ENCODE measurements at regions not wholly inside any gene's neighbourhood (a gene's known extent, or its start where the extent isn't known, plus 50 kb on each side); places are given as distances from the start of the nearest gene placed in this dataset.

- in situ Hi-C loops (cut with MboI) = no loop called here
- Histone ChIP-seq H3K4me3 (no peak overlapping the region), H3K9me1 (ENCODE audit: control insufficient read depth, insufficient read depth, low read length) (no peaks in the 10 kb centered on the region), H2AFZ (ENCODE audit: low read depth, low read length) (no peak overlapping the region), H3K79me2 (ENCODE audit: control insufficient read depth, insufficient read depth, low read length) (no peaks in the 10 kb centered on the region), H3K9ac (ENCODE audit: insufficient read depth in 1 of 2, low read depth in 2 of 2, low read length in 2 of 2) (no peak overlapping the region), H3K4me2 (ENCODE audit: insufficient read depth, low read length) (no peak overlapping the region), H4K20me1 (replicated peaks; ENCODE audit: control insufficient read depth, insufficient read depth, low read length) (no peaks in the 10 kb centered on the region), H3K27me3 (ENCODE audit: control insufficient read depth in 2 of 2, insufficient read depth in 2 of 2, low read length in 2 of 2) (no peaks in the 10 kb centered on the region), H3K27ac (ENCODE audit: extremely low read depth, low read depth, low read length) (no peak overlapping the region), H3K4me1 (replicated peaks in 1 of 2; ENCODE audit: control insufficient read depth in 2 of 2, insufficient read depth in 2 of 2, low read length in 2 of 2) (no peaks in the 10 kb centered on the region), H3K36me3 (ENCODE audit: control insufficient read depth, insufficient read depth, low read length) (no peaks in the 10 kb centered on the region), H3K9me3 (replicated peaks; ENCODE audit: control insufficient read depth, insufficient read depth, low read depth, low read length) (no peaks in the 10 kb centered on the region)
- DNase-seq (ENCODE audit: extremely low read depth in 1 of 4, low spot score in 3 of 4) (no peak), ATAC-seq (no peak), FAIRE-seq (no peak)
- WGBS (ENCODE audit: insufficient coverage, low coverage, missing lambda C conversion rate) = 9% methylated on average over 3 of the region's 3 CpGs
- intact Hi-C loops (cut with micrococcal nuclease) = no loop called here
- no TSS peak for BruUV-seq (replicated peaks)
- ChIA-PET CTCF (ENCODE audit: low intra/inter-chr PET ratio) (no interaction called here), POLR2A (interaction anchor here (0.9 kb wide), 1 partner anchor 795 kb away, joined by 3 read pairs; no protein-coding TSS in a partner anchor)
- TF ChIP-seq PBX2 (CRISPR knock-in tag; IDR thresholded peaks at IDR 0.05; ENCODE audit: low read depth) (no peak), PBX2 (tag; conservative IDR thresholded peaks at IDR 0.05; ENCODE audit: low read depth) (peak; percentile 55), ATF2 (CRISPR knock-in tag; IDR thresholded peaks at IDR 0.05) (no peak), CHD7 (IDR thresholded peaks at IDR 0.05; ENCODE audit: low read depth, low read length) (no peak), MEIS2 (IDR thresholded peaks at IDR 0.05; ENCODE audit: partially characterized antibody) (peak; percentile 64)
These were observed 128.1 kb upstream of the THRB start for GRCh38 chr3:24622696-24623225.

Measured in K562 (cell line).